Hindlimb muscle (tissue), 1 donor: ENCODE measurements at regions not wholly inside any gene's neighbourhood (a gene's known extent, or its start where the extent isn't known, plus 50 kb on each side); places are given as distances from the start of the nearest gene placed in this dataset.

Experiments used
- DNase-seq: peaks from one replicate; pipeline ENCODE4 v3.0.0-alpha.2; 2013

DNA sequence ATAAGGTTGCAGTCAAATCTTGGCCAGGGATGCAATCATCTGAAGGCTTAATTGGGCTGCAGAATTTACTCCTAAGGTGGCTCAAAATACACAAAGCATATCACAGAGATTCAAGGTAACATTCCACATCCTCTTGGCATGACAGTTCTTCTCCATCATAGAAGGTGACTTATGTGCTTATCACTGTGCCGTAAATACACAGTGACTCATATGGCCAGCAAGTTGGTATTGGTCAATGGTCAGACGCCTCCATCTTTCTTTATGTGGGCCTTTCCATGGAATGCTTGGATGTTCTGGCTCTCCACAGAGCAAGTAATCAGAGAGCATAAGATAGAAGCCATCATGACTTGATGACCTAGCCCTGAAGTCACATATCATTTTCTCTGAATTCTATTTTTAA lies 168.8 kb upstream of the ST8SIA2 start:
- no peak for DNase-seq

DNA sequence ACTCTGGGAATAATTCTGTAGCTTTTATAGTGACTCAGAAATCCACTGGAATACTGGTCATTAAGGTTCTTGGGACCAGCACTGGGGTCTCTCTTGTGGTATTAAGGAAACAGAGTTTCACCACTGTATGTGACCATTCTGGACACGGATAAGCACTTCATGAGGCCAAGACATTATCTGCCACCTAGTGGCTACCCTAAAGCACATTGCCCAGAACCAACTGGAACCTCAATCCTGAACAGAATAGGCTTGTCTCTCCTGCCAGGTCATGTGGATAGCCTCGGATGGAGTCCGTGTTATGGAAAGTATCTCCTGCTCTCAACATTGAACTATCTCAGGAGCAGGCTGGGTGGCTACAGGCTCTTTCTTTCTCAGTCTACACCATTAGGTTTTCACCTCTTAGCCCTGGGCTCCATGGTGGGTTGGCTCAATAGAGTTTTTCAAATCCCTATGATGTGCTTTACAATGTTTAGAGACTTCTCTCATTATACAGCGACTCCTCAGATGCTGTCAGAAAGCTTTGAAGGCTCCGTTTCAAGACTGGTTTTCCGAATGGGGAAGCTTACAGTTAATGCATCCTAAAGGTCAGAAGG lies 167.6 kb upstream of the ST8SIA2 start:
- no peak for DNase-seq

DNA sequence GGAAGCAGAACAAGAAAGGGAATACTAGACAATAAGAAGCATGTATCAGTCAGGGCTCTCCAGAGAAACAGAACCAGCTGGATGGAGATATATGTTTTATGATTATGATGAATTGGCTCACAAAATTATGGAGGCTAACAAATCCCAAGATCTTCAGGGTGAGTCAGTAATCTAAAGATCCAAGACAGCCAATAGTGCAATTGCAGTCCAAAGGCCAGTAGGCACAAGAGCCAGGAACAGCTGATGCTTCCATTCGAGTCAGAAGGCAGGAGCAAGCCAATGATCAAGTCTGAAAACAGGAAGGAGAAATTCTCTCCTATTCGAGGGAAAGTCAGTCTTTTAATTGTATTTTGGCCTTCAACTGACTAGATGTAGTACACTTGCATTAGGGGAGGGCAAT lies 164.9 kb upstream of the ST8SIA2 start:
- no peak for DNase-seq

DNA sequence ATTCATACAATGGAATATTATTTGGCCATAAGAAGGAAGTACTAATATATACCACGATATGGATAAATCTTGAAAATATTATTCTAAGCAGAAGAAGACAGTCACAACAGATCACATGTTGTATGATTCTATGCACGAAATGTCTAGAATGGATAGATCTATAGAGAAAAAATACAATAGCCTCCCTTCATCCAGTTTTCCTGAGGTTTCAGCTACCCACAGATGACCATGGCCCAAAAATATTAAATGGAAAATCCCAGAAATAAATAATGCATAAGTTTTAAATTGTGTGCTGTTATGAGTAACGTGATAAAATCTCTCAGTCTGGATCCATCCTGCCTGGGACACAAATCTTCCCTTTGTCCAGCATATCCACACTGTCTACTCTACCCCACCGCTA lies 162.2 kb upstream of the ST8SIA2 start:
- DNase-seq: no peak

DNA sequence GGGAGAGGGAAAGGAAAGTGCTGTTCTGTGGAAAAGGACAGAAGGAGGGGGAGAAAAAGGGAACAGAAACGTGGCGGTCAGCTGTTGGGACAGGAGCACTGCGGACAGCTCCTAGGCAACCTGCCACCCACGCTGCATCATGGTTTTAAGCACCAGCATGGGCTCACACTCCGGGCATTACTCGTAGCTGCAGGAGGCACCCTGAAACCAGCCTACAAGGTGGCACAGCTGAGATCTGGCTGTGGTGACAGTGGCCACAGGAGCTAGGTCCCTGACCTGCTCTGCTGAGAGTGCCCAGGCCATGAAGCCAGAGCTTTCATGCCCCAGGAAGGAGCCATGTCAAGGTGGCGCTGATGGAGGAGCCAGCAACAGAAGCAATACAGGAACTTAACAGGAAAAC lies 161.4 kb upstream of the ST8SIA2 start:
- DNase-seq: no peak

DNA sequence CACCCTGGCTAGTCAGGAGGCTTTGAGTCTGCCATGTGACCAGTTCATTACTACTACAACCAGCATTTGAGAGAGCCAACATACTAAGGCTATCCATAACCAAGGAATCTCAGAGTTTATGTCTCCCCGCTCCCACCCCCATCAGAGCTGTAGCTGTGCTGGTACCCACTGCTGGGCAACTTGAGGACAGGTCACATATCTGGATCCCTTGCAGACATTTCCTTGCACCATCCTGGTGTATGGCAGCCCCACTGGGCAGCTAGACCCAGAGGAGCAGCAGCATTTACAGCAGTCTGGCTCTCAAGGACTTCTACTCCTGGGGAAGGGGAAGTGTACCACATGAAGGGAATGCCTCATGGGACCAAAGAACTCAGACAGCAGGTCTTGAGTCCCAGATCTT lies 160.8 kb upstream of the ST8SIA2 start:
- no peak for DNase-seq

DNA sequence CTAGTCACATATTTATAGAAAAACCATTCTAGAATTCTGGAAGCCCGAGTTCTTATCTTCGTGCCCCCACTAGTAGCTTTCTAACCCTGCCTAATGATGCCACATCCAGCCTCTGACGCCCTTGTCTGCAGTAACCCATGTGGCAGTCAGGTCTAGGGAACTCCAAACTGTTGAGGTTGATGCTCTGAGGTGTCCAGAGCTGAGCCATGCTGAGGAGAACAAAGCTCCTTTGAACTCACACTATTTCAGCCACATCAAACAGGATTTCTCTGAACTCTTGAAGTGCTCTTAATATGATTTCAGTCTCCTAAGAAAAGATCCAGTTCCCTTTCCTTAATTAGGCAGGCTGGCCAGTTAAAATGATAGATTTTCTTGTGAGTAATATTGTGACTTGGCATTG lies 150.5 kb upstream of the ST8SIA2 start:
- no peak for DNase-seq

DNA sequence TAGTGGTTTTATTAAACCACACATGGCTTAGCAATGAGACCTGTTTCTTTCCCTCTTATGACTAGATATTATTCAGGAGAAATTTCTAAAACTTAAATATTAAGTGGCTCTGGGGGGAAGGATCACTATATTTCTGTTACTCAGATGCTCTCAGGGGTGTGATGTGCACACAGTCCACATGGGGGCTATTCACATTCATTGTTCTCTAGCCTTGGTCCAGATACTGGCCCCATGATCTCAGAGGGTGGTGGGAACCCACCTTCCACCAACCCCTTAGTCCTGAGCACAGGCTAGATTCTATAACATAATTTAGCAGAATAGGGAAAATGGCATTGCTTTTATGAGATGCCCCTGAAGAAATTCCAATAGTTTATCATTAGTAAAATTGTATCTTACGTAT lies 149.0 kb upstream of the ST8SIA2 start:
- no peak for DNase-seq

DNA sequence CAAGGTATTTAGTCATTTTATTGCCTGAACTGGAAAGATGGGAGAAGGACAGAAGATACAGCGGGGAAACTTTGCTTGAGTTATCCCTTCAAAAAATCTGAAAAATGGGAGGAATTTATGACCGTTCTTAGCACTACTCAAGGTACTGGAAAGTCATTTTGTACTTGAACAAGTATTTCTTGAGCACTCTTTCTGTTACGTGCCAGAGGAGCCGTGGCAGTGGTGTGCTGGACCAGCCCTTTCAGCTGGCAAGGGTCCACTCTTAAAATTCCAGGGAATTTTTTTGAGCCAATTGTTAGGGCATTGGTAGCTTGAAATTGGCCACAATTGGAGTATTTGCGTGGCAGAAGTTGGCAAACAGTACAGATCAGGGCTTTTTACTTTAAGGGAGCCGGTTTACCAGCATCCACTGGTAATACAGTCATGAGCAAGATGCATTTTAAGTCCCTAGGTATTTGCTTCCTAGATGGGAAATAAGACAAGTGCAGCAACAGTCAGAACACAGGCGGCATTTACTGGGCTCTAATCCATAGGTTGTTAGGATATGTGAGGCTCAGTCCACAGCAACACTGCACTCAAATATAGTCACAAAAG lies 145.9 kb upstream of the ST8SIA2 start:
- DNase-seq: no peak

DNA sequence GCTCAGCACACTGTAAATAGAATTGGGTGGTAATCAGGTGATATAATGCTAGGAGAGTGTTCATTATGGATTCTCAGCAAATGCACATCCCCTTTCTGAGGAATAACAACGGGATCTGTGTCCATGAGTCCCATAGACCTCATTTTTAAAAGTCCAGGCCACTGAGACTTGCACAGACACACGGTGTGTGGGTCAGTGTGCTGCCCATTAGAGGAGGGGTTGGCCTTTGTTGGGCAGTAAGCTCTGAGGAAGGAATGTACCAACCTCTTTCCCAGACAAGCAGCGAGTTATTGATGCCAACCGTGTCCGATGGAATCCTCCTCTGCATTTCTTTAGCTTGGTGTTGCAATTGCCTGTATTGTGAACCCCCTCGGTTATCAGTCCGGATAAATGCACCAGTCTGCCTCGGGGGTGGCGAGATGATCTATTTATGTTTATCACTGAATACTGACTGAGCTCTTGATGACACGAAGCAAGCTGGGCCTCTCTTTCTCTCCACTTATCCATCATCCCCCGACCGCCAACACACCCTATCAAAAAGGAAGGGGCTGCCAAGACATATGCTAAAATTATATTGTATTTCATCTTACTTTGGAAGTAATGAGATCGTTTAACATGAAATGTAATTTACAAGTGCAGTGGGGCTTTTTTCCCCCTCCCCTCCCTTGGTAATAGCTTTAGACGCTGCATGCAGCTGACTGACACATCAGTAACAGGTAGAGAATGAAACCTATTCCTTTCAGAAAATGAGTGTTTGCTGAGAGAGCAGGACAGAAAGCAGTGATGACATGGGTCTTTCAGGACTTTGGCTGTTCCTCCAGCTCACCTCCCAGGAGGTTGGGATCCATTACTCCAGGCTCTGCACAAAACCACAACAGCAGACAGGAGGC lies 126.6 kb upstream of the ST8SIA2 start:
- DNase-seq: no peak

DNA sequence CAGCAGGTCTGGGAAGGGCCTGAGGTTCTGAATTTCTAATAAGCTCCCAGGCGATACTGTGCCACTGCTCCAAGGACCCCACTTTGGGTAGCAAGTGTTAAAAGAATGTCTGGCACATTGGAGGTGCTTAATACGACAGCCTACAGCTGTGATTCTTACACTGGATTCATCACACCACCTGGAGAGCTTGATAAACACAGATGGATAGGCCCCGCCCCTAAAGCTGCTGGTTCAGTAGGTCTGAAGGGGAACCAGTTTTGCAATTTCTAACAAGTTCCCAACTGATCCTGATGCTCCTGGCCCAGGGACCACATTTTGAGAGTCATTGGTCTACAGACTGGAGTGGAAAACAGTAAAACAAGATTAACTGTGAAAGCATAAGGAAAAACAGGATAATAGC lies 124.8 kb upstream of the ST8SIA2 start:
- DNase-seq: no peak

DNA sequence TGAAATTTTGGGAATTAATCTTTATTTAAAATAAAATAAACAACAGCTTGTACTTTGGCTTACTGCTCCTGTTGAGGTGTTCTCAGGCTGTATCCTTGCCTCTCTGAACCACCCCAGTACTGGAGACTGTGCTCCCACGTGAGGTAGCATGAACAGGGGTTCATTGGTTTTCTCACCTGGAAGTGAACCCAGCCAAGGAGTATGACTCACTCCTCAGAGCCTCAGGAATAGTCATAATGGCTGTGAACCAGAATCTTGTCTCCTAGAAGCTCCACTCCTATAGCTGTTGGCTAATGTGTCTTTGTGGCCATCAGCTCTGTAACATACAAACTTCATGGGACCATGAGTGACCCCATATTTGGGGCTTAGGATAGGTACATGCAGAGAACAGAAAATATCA lies 122.5 kb upstream of the ST8SIA2 start:
- no peak for DNase-seq

DNA sequence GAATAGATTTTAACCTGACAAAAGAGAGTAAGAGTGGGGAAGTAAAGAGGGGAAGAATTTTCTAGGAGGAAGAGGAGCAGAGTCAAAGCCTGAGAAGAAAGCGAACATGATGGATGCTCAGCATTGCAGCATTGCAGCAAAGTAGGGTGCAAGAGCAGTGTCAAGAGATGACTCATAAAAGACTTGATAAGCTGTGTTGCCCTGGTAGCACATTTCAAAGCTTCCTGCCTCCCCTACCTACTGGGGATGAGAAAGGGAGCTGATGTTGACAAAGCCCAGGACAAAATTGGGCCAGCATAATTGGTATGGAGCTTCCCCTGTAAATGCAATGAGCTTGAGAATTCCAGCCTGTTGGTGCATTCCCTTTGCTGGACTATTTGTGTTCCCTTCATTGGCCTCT lies 121.6 kb upstream of the ST8SIA2 start:
- no peak for DNase-seq

DNA sequence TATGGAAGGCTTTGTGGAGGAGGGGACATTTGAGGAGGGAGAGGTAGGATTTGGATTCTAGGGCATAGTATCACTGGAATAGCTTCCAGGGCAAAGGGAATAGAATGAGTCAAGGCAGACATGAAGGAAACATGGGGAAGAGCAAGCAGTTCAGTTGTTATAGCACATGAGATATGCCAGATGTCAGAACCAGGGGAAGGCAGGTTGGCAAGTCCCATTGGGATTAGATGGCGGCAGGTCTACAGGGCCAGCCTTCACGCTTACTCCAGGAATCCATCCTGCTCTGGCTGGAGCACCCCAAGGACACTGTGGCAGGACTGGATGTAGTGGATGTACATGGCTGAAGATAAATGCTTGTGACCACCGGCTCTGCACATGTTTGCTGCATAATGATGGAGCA lies 120.4 kb upstream of the ST8SIA2 start:
- no peak for DNase-seq

DNA sequence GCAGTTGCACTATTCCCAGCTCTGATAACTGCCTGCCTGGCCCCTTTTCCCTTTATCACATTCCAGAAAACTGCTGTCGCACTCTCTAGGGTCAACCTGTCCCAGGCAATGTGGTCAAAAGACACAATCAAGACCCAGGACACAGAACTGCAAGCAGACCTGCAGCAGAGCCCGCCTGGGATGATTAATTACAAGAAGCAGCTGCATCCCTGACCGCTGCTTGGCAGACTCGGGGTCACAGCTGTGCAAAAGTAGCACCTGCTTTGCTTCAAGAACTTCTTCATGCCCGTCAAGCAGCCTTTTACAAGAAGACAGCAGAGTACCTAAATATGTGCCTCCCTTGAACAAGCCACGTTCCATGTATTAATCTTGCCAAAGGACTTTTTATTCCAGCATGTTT lies 120.0 kb upstream of the ST8SIA2 start:
- peak; percentile 11 for DNase-seq

DNA sequence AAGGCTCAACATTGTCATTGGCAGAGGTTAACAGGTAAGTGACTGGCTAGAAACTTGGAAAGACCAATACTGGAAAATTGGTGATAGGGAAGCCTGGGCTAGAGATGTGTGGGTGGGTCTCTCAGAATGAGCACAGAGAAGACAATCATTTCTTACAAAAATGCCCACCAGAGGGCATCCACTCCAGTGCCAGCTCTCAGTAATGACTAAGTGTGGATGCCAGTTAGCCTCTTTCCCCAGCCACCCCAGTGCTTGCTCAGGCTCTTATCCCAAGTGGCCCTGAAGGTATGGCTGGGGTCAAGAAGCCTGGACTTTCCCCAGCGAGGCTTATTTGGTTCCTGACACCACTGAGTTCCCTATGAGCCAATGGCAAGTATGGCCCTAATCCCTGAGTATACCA lies 115.9 kb upstream of the ST8SIA2 start:
- DNase-seq: no peak

DNA sequence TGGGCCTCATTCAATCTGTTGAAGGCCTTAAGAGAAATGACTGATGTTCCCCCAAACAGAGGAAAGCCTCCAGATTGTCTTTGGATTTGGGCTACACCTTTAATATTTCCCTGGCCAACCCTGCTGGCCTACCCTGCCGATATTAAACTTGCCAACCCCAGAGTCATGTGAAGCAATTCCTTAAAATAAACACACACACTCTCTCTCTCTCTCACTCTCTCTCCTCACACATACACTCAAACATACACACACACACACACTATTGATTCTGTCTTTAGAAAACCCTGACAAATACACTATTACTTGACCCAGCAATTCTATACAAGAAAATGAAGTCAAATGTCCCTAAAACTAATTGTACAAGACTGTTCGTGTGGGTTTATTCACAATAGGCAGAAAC lies 109.9 kb upstream of the ST8SIA2 start:
- DNase-seq: no peak

DNA sequence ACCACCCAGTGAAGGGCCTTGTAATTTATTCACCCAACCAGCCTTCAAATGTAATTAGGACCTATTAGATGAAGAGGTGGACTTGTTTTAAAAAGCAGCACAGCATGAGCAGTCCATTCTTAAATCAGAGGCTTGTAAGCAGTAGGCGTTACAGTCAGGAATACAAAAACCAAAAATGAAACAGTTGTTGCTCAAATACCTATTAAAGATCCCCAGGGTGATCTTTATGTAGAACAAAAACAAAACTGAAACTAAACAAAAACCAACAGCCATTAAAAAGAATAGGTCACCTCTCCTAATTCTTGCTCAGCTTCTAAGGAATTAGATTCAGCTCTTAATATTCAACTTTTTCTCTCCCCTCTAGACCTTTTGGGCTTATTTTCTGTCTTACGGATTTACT lies 104.9 kb upstream of the ST8SIA2 start:
- no peak for DNase-seq

DNA sequence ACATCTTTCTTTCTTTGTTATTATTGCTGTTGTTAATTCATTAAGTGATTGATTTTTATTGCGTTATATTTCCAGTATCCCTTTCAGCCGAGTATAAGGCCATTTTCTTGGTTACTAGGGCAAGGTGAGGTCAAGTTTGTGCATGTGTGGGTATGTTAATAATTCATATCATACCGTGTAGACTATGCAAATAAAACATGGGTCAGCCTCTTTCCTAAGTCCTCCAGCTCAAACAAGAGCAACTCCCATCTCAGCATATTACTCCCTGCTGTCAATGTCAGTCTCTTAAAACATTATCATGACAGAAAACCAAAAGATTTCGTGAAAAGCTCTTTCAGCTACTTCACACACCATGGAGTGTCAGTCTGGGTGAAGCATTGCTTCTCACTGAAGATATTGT lies 103.9 kb upstream of the ST8SIA2 start:
- DNase-seq: no peak

DNA sequence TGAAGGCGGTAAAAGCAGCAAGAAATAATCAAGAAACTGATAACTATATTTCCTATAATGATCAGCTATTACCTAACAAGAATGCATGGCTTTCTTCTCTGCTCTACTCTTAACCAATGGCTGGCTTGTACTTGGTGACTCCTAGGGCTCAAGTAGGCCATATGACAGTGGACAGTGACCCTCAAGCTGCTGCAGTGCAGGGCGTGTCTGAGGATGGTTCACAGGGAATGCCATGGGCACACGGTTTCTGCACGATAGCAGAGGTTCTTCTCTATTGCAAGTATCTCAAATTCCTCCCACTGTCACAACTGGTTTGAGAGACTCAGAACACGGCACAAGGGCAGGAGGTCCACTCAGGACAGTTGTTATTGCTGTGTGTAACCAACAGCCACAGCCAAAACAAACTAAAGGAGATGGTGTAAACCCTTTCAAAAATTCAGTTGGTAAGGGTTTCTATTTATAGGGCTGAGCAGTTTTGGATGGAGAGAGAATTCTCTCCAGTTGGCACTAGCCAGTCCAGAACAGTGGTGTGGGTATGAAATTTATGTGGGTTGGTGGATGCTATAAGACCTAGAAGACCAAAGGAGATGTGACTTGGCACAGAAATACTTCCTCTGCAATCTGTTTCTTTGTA lies 103.2 kb upstream of the ST8SIA2 start:
- DNase-seq: no peak

DNA sequence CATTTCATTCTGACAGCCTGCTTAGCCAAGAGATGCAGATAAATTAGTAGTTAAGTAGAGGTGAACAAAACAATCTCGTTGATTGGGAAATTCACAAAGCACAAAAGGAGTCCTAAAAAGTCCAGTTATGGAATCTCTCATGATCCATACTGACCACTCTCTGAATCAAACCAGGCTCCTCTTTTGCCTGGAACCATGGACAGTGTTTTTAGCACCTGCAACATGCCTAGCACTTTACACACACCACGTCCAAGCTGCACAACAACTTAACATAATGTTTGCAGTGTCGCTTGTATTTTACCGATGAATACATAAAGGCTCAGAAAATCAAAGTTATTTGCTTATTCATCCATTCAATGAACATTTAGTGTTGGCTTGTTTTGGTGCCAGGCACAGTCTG lies 101.8 kb upstream of the ST8SIA2 start:
- no peak for DNase-seq

DNA sequence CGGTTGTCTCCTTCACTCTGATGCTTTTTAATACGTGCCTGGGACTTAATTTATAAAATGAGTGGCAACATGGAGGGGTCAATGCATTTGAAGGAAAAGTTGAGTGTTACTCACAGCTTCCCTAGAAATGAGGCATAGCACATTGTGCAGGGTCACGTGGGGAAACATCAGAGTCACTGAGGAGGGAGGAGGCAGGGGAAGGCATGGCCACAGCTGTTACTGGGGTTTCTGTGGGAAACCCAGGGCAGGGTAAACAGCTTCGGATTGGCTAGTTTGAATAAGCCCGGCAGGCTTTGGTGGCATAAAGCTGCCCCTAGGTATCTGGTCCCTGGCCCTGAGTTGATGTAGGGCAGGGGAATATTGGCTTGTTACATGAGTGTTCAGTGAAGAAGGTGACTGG lies 98.9 kb upstream of the ST8SIA2 start:
- DNase-seq: no peak

DNA sequence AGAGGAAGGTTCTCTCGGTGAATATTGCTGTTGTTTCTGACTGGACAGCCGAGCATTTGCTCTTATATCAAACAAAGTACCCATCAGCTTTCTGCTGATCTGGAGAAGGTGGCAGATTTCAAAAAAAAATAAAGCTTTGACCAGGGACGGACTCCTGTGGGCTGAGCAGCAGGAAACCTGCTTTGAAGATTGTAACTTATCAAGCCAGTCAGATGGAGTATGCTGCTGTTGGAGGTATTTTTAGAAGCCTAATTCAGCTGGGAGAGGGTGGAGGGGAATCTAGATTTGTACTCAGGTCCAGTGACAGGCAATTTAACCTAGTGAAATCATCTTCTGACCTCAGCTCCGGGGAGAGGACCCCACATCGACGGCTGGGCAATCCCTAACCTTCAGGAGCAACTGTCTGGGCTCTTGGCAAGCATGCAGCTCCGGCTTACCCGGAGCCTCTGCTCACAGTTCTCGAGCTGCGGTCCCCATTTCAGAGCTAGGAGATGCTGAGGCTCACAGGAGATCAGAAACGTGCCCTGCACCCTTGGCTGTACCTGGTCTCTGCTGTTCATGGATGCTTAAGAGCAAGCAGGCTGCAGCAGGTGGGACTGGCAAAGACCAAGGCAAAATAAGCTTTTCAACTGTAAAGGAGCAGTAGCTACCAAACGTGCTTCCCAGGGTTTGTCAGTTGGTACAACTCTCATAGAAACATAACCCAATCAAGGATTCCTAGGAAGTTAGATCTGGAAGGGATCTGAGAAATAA lies 89.3 kb upstream of the ST8SIA2 start:
- DNase-seq: no peak
